K562 (cell line): ENCODE measurements at regions not wholly inside any gene's neighbourhood (a gene's known extent, or its start where the extent isn't known, plus 50 kb on each side); places are given as distances from the start of the nearest gene placed in this dataset.

ENCODE experiments used
- ATAC-seq: fragments of 200-7000 bp; cut with Tn5 transposase; 3 replicates; pipeline ENCODE4 v1.9.1; 2020; ENCODE audit warnings: moderate library complexity
- BruUV-seq: library from RNA; stranded (reverse); fragments of 400-500 nt; replicated peaks from 2 replicates; lab custom pipeline; 2021; lab: Mats Ljungman, UMichigan
- CTCF ChIA-PET: fragments of 300-600 bp; formaldehyde crosslinking; extraction: SDS; loops from one replicate; lab custom pipeline; 2021; ENCODE audit warnings: low intra/inter-chr PET ratio; lab: Yijun Ruan, JAX
- POLR2A ChIA-PET: fragments of 300-600, 350-650 bp; sonication (Branson Sonifier 250); formaldehyde crosslinking; extraction: SDS; loops from one replicate; lab custom pipeline; 2021; ENCODE audit warnings: antibody characterized with exemption, inconsistent platforms; lab: Yijun Ruan, JAX
- DNase-seq, 4 experiments: peaks; one replicate each; pipeline versions ENCODE4 v3.0.0 to v3.0.0-alpha.2; 2011 to 2018; ENCODE audit warnings: low spot score in 3 of 4, mixed read lengths in 3 of 4; ENCODE audit errors: extremely low read depth in 1 of 4
- FAIRE-seq: peaks from 2 replicates; lab custom pipeline; 2011; peaks lifted over from hg19 to GRCh38; lab: Jason Lieb, UNC
- H2AFZ ChIP-seq: 2 replicates; pipeline ENCODE4 v1.6.0; 2011; ENCODE audit warnings: low read depth, low read length, control low read depth, inconsistent platforms
- H3K27ac ChIP-seq: fragments of 200-600 bp; 3 replicates; pipeline ENCODE4 v1.8.0; 2011; ENCODE audit warnings: low read depth, mild to moderate bottlenecking, control low read depth, inconsistent platforms, low read length, moderate library complexity, mixed read lengths; ENCODE audit errors: extremely low read depth
- H3K27me3 ChIP-seq, 2 experiments: fragments of 300-600 bp in 1 of 2; 2 replicates in 1 of 2; 3 replicates in 1 of 2; pipeline versions ENCODE4 v1.6.0 to v1.8.0; 2011; ENCODE audit warnings: inconsistent platforms in 2 of 2, low read length in 2 of 2, mild to moderate bottlenecking in 1 of 2, mixed read lengths in 1 of 2, moderate library complexity in 1 of 2; ENCODE audit not compliant: control insufficient read depth in 2 of 2, insufficient read depth in 2 of 2
- H3K36me3 ChIP-seq: fragments of 300-600 bp; 3 replicates; pipeline ENCODE4 v1.8.0; 2011; ENCODE audit warnings: mild to moderate bottlenecking, low read length, inconsistent platforms; ENCODE audit not compliant: control insufficient read depth, insufficient read depth
- H3K4me1 ChIP-seq, 2 experiments: fragments of 200-600 bp in 1 of 2; replicated peaks in 1 of 2; 2 replicates in 1 of 2; 3 replicates in 1 of 2; pipeline versions ENCODE4 v1.5.1 to v1.8.0; 2011; ENCODE audit warnings: inconsistent platforms in 2 of 2, low read length in 2 of 2, mild to moderate bottlenecking in 1 of 2, mixed read lengths in 1 of 2, moderate library complexity in 1 of 2; ENCODE audit not compliant: control insufficient read depth in 2 of 2, insufficient read depth in 2 of 2
- H3K4me2 ChIP-seq: 2 replicates; pipeline ENCODE4 v1.6.1; 2011; ENCODE audit warnings: low read length, control low read depth, inconsistent platforms, mixed read lengths; ENCODE audit not compliant: insufficient read depth
- H3K4me3 ChIP-seq: fragments of 200-600 bp; sonication (generic), shearing (Covaris generic); 2 replicates; pipeline ENCODE4 v1.5.1; 2016; ENCODE audit warnings: control low read depth, inconsistent platforms
- H3K79me2 ChIP-seq: fragments of 200-600 bp; 3 replicates; pipeline ENCODE4 v1.8.0; 2011; ENCODE audit warnings: low read length, inconsistent platforms; ENCODE audit not compliant: control insufficient read depth, insufficient read depth
- H3K9ac ChIP-seq, 2 experiments: 2 replicates each; pipeline versions ENCODE4 v1.6.0 to v1.6.1; 2011; ENCODE audit warnings: low read depth in 2 of 2, low read length in 2 of 2, control low read depth in 1 of 2, inconsistent platforms in 1 of 2, mild to moderate bottlenecking in 1 of 2, mixed read lengths in 1 of 2; ENCODE audit not compliant: insufficient read depth in 1 of 2
- H3K9me1 ChIP-seq: one replicate; pipeline ENCODE4 v1.6.0; 2011; ENCODE audit warnings: inconsistent platforms, mild to moderate bottlenecking, low read length, moderate library complexity; ENCODE audit not compliant: control insufficient read depth, insufficient read depth
- H3K9me3 ChIP-seq: replicated peaks from 2 replicates; pipeline ENCODE4 v1.5.1; 2011; ENCODE audit warnings: low read depth, low read length, inconsistent platforms; ENCODE audit not compliant: control insufficient read depth, insufficient read depth
- H4K20me1 ChIP-seq: replicated peaks from 2 replicates; pipeline ENCODE4 v1.6.1; 2011; ENCODE audit warnings: low read length, inconsistent platforms, mixed read lengths; ENCODE audit not compliant: control insufficient read depth, insufficient read depth
- BCL6 ChIP-seq: fragments of 250-450 bp; sonication (Bioruptor Pico); IDR thresholded peaks from 2 replicates; pipeline ENCODE4 v1.4.0; 2020
- ELF2 ChIP-seq: fragments of 250-450 bp; sonication (Bioruptor Pico); IDR thresholded peaks from 2 replicates; pipeline ENCODE4 v1.5.0; 2021; ENCODE audit warnings: mild to moderate bottlenecking
- ELF4 ChIP-seq: fragments of 450-650 bp; formaldehyde crosslinking; IDR thresholded peaks from 2 replicates; pipeline ENCODE4 v1.4.0; 2022; ENCODE audit warnings: missing genetic modification characterization
- EP400 ChIP-seq: fragments of 450-650 bp; IDR thresholded peaks from 2 replicates; pipeline ENCODE4 v1.6.1; 2017; ENCODE audit warnings: antibody characterized with exemption, mild to moderate bottlenecking, moderate library complexity
- HDAC6 ChIP-seq: IDR thresholded peaks from 2 replicates; pipeline ENCODE4 v1.6.1; 2012; ENCODE audit warnings: low read depth, mild to moderate bottlenecking, control low read depth, inconsistent platforms, low read length, moderate library complexity
- ILK ChIP-seq: fragments of 450-650 bp; IDR thresholded peaks from 2 replicates; pipeline ENCODE4 v1.6.1; 2016; ENCODE audit warnings: missing genetic modification characterization, low read depth, mild to moderate bottlenecking, missing compliant biosample characterization, moderate library complexity, borderline replicate concordance
- MAFG ChIP-seq: fragments of 450-650 bp; conservative IDR thresholded peaks from 2 replicates; pipeline ENCODE4 v1.6.1; 2016; ENCODE audit warnings: missing genetic modification characterization, missing compliant biosample characterization
- NCOA4 ChIP-seq: fragments of 450-650 bp; IDR thresholded peaks from 2 replicates; pipeline ENCODE4 v1.6.1; 2018; ENCODE audit warnings: mild to moderate bottlenecking; ENCODE audit not compliant: partially characterized antibody
- NFIC ChIP-seq: fragments of 450-650 bp; IDR thresholded peaks from 2 replicates; pipeline ENCODE4 v1.6.1; 2017; ENCODE audit warnings: mild to moderate bottlenecking, inconsistent platforms
- NFIX ChIP-seq: fragments of 250-450 bp; sonication (Bioruptor Pico); IDR thresholded peaks from 2 replicates; pipeline ENCODE4 v1.4.0; 2020; ENCODE audit warnings: low read depth, mild to moderate bottlenecking, moderate library complexity
- SIRT6 ChIP-seq: IDR thresholded peaks from one replicate; pipeline ENCODE4 v1.6.1; 2012; ENCODE audit warnings: low read depth, mild to moderate bottlenecking, control low read depth, inconsistent platforms, low read length, moderate library complexity
- TAF9B ChIP-seq: fragments of 450-650 bp; IDR thresholded peaks from 2 replicates; pipeline ENCODE4 v1.6.1; 2018; ENCODE audit warnings: mild to moderate bottlenecking; ENCODE audit not compliant: partially characterized antibody
- THAP7 ChIP-seq: fragments of 250-450 bp; sonication (Bioruptor Pico); IDR thresholded peaks from 2 replicates; pipeline ENCODE4 v1.5.0; 2021
- ZBTB33 ChIP-seq: sonication (generic); formaldehyde crosslinking; IDR thresholded peaks from 2 replicates; pipeline ENCODE4 v1.8.1; 2023; ENCODE audit warnings: mild to moderate bottlenecking, missing genetic modification reagents
- ZNF408 ChIP-seq: fragments of 250-450 bp; sonication (Bioruptor Pico); IDR thresholded peaks from 2 replicates; pipeline ENCODE4 v1.4.0; 2020; ENCODE audit warnings: low read depth, mild to moderate bottlenecking, moderate library complexity
- ZNF445 ChIP-seq: fragments of 250-450 bp; sonication (Bioruptor Pico); IDR thresholded peaks from 2 replicates; pipeline ENCODE4 v1.4.0; 2020; ENCODE audit warnings: low read depth, mild to moderate bottlenecking, moderate library complexity
- WGBS: fragments of 100-300 bp; shearing (Covaris generic); methylation state at CpG from one replicate; pipeline ENCODE4 v1.1.6; 2016; ENCODE audit warnings: low coverage, mixed read lengths; ENCODE audit not compliant: insufficient coverage; ENCODE audit errors: missing lambda C conversion rate; 5-methylcytosine and 5-hydroxymethylcytosine counted together
- in situ Hi-C: fragments of 300-500 bp; cut with MboI; formaldehyde crosslinking; loops from 4 replicates; pipeline ENCODE4 v1.15.0; 2018; ENCODE audit warnings: inconsistent platforms, mixed read lengths
- intact Hi-C: fragments of 100-400 bp; cut with micrococcal nuclease; formaldehyde crosslinking; loops from 2 replicates; pipeline ENCODE4 v1.14.2; 2022

- H3K4me3 ChIP-seq = no peak overlapping the region
- in situ Hi-C loops = no loop called here
- no peaks in the 10 kb centered on the region for H3K36me3 ChIP-seq
- intact Hi-C loops = no loop called here
- ATAC-seq = no peak
- WGBS = 0% methylated on average over 1 of the region's 1 CpG
- H3K27ac ChIP-seq = no peak overlapping the region
- H3K9me3 ChIP-seq = no peaks in the 10 kb centered on the region
- H3K9ac ChIP-seq = no peak overlapping the region
- ChIA-PET POLR2A (no interaction called here), CTCF (no interaction called here)
- TF ChIP-seq TAF9B (no peak), EP400 (no peak), SIRT6 (no peak), ZNF408 (CRISPR knock-in tag) (no peak), HDAC6 (no peak)
- BruUV-seq = no TSS peak
- no peaks in the 10 kb centered on the region for H3K4me1 ChIP-seq
- no peak overlapping the region for H2AFZ ChIP-seq
- no peaks in the 10 kb centered on the region for H3K9me1 ChIP-seq
- H3K4me2 ChIP-seq = no peak overlapping the region
- no peaks in the 10 kb centered on the region for H4K20me1 ChIP-seq
- no peaks in the 10 kb centered on the region for H3K79me2 ChIP-seq
- H3K27me3 ChIP-seq = no peaks in the 10 kb centered on the region
- DNase-seq = no peak
- FAIRE-seq = no peak
Observed at GRCh38 chr12:58067610-58068387, 126.4 kb downstream of the ATP23 start.

DNA sequence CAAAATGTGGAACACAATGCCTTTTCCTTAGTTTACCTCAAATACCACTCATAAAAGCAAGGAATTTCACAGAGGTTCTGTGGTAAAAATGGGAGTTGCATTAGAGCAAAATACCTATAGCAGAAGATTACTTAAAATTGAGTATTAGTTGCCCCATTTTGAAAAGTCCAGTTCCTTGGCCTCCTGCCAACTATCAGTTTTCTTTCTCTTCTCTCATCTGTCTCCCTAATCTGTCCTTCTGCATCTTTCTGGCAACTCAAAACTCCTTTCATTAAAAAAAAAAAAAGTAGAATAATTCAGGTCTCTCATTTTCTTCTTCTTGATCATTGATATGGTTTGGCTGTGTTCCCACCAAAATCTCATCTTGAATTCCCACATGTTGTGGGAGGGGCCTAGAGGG, 127.3 kb downstream of the ATP23 start:
- DNase-seq (no peak), FAIRE-seq (no peak), ATAC-seq (no peak)
- Histone ChIP-seq H3K9ac (no peak overlapping the region), H3K36me3 (no peaks in the 10 kb centered on the region), H4K20me1 (no peaks in the 10 kb centered on the region), H3K9me1 (no peaks in the 10 kb centered on the region), H3K4me2 (no peak overlapping the region), H3K79me2 (no peaks in the 10 kb centered on the region), H3K4me3 (no peak overlapping the region), H3K9me3 (no peaks in the 10 kb centered on the region), H3K4me1 (no peaks in the 10 kb centered on the region), H3K27me3 (no peaks in the 10 kb centered on the region), H3K27ac (no peak overlapping the region), H2AFZ (no peak overlapping the region)
- no TSS peak for BruUV-seq
- ChIA-PET POLR2A (no interaction called here), CTCF (no interaction called here)
- intact Hi-C loops (no loop called here), in situ Hi-C loops (no loop called here)
- TF ChIP-seq ZBTB33 (CRISPR knock-in tag) = no peak
- TF ChIP-seq MAFG (tag) = no peak
- TF ChIP-seq NFIC = peak; percentile 85
- no peak for TF ChIP-seq ELF2 (CRISPR knock-in tag)
- TF ChIP-seq ELF4 (CRISPR knock-in tag) = no peak
- no peak for TF ChIP-seq BCL6 (CRISPR knock-in tag)
- peak; percentile 50 for TF ChIP-seq NFIX (CRISPR knock-in tag)
- TF ChIP-seq ZNF445 (CRISPR knock-in tag) = no peak
- TF ChIP-seq ILK (tag) = no peak
- TF ChIP-seq THAP7 (CRISPR knock-in tag) = no peak
- no peak for TF ChIP-seq NCOA4
